Breast epithelium (tissue), 3 donors: ENCODE measurements at regions not wholly inside any gene's neighbourhood (a gene's known extent, or its start where the extent isn't known, plus 50 kb on each side); places are given as distances from the start of the nearest gene placed in this dataset.

Experiments
- POLR2AphosphoS5 ChIP-seq, 3 donors: sonication (generic); formaldehyde crosslinking; IDR thresholded peaks; one replicate each; pipeline ENCODE4 v1.6.1; 2017; ENCODE audit warnings: antibody characterized with exemption in 3 of 3
- TF ChIP-seq, protein P1 (sequence below), 3 donors: fragments of 450-650 bp; IDR thresholded peaks; one replicate each; pipeline ENCODE4 v1.5.1; 2016 to 2017; ENCODE audit warnings: antibody characterized with exemption in 3 of 3, mild to moderate bottlenecking in 3 of 3, moderate library complexity in 3 of 3

GRCh38 chr4:125131891-125132680 is 182.7 kb upstream of the FAT4 start:
- TF ChIP-seq, protein P1, sequence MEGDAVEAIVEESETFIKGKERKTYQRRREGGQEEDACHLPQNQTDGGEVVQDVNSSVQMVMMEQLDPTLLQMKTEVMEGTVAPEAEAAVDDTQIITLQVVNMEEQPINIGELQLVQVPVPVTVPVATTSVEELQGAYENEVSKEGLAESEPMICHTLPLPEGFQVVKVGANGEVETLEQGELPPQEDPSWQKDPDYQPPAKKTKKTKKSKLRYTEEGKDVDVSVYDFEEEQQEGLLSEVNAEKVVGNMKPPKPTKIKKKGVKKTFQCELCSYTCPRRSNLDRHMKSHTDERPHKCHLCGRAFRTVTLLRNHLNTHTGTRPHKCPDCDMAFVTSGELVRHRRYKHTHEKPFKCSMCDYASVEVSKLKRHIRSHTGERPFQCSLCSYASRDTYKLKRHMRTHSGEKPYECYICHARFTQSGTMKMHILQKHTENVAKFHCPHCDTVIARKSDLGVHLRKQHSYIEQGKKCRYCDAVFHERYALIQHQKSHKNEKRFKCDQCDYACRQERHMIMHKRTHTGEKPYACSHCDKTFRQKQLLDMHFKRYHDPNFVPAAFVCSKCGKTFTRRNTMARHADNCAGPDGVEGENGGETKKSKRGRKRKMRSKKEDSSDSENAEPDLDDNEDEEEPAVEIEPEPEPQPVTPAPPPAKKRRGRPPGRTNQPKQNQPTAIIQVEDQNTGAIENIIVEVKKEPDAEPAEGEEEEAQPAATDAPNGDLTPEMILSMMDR (IDR thresholded peaks at IDR 0.05) = no peak
- TF ChIP-seq POLR2AphosphoS5 (IDR thresholded peaks at IDR 0.05) = no peak
